ENCODE measurements at regions not wholly inside any gene's neighbourhood (a gene's known extent, or its start where the extent isn't known, plus 50 kb on each side); places are given as distances from the start of the nearest gene placed in this dataset.

DNA sequence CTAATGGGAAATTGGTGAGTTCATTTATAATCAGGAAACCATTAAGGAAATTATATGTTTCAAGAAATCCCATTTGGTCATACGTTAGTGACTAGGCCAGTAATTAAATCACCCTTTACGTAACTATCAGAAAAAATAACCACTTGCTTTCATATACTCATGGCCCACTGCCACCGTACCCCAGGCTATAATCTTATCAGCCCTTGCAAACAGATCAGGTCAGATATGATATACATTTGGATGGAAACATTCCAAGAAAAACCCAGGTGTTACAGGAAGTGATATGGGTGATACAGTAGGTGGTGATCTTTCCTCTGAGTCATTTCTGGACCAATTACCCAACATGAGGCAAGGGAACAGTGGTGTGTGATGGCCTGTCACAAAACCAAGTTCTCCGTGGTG is 481.0 kb upstream of the SEMA3A start:
- no peak for DNase-seq (ENCODE audit: low spot score)

DNA sequence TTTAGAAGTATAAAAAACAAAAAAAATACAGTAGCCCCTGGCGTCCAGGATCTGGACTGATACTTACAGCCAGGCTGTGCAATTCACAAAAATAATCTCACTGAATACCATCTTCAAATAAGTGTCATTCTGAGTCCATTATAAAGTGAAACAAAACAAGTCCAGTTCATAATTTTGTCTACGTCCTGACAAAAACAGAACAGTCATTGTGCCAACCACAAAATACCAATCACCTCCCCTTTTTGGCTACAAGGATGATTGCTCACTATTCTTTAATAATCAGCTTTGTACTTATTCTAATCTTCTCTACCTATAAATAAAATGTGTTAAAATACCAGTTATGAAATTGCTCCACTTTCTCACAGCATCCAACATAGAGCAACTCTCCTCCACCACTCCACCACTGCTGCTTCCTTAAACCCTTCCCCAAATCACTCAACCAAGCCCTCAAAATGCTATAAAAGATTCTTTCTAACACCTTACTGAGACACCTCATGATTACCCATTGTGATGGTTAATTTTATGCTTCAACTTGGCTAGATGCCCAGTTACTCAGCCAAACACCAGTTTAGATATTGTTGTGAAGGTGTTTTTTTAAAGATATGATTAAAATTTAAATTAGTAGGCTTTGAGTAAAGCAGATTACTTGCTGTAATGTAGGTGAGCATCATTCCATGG is 479.8 kb upstream of the SEMA3A start:
- DNase-seq (ENCODE audit: low spot score): no peak

DNA sequence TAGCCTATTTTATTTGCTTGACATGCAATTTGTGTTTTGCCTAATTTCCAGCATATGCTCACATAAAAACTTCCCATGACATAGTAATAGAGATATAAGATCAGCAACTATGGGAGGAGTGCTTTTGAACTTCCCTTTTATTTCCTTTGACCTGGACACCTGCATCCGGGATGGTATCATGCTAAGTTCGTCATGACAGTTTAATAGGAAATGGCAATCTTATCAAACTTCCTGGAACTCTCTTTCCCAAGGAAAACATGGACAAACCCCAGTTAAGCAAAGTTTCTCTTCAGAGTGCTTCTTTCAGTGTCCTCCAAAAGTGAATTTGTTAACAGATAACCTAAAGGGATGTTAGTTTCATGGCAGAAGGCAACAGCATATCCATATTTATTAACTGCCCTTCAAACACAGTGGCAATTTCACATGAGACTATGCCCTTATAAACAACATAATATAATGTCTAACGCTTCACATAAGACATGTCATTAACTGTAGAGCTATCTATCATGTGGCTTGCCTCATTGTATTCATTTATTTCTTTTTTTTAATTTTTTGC is 474.7 kb upstream of the SEMA3A start:
- no peak for DNase-seq (ENCODE audit: low spot score)

GRCh38 chr7:84668116-84668515 is 473.5 kb upstream of the SEMA3A start:
- no peak for DNase-seq (ENCODE audit: low spot score)

GRCh38 chr7:84666651-84667050 is 472.1 kb upstream of the SEMA3A start:
- DNase-seq (ENCODE audit: low spot score): no peak

DNA sequence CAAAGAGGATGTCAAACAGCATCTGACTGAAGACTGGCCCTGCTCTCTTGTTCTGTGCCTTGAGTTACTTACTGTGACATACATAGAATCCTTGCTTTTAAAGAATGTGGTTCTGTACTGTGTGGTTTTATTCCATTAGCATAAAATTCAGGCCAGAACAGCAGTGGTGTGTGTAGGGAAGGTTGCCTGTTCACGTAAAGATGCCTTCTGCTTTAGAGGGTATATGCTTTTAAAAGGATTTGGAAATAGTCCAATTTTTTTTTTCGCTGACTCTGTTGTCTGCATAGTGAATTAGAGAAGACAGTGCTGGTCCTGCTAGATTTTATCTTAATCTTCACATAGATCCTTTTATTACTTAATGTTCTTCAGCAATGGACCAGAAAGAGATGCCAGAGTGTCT is 470.8 kb upstream of the SEMA3A start:
- DNase-seq (ENCODE audit: low spot score): no peak

GRCh38 chr7:84664626-84665025 is 470.0 kb upstream of the SEMA3A start:
- no peak for DNase-seq (ENCODE audit: low spot score)

- DNase-seq (ENCODE audit: low spot score): no peak
These were observed 468.6 kb upstream of the SEMA3A start for GRCh38 chr7:84663224-84663623.

- DNase-seq (ENCODE audit: low spot score): no peak
These were observed 463.7 kb upstream of the SEMA3A start for GRCh38 chr7:84658286-84658685.

- no peak for DNase-seq (ENCODE audit: low spot score)
These were observed 459.7 kb upstream of the SEMA3A start for GRCh38 chr7:84654273-84654672.

DNA sequence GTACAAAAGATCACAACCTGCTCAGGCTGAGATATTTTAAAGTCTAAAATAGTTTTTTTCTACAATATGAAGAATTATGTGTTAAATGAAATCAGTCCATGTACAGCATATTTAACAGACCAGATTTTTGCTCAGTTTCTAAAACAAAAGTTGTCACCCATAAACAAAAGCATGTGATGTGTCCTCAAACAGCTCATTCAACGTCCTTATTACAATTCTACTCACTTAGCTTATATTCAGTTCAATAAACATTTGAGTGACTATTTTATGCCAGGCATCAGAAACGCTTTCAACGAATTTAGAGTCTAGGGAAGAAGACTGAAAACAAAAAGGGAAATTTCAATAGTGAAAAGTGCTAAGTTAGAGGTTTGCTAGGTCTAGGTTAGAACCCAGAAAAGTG is 457.3 kb upstream of the SEMA3A start:
- no peak for DNase-seq (ENCODE audit: low spot score)

GRCh38 chr7:84647797-84648757 is 453.5 kb upstream of the SEMA3A start:
- no peak for DNase-seq (ENCODE audit: low spot score)

- DNase-seq (ENCODE audit: low spot score): no peak
These were observed 448.0 kb upstream of the SEMA3A start for GRCh38 chr7:84642611-84643010.

GRCh38 chr7:84640637-84641036 is 446.0 kb upstream of the SEMA3A start:
- no peak for DNase-seq (ENCODE audit: low spot score)

- no peak for DNase-seq (ENCODE audit: low spot score)
These were observed 443.7 kb upstream of the SEMA3A start for GRCh38 chr7:84638339-84638697.

DNA sequence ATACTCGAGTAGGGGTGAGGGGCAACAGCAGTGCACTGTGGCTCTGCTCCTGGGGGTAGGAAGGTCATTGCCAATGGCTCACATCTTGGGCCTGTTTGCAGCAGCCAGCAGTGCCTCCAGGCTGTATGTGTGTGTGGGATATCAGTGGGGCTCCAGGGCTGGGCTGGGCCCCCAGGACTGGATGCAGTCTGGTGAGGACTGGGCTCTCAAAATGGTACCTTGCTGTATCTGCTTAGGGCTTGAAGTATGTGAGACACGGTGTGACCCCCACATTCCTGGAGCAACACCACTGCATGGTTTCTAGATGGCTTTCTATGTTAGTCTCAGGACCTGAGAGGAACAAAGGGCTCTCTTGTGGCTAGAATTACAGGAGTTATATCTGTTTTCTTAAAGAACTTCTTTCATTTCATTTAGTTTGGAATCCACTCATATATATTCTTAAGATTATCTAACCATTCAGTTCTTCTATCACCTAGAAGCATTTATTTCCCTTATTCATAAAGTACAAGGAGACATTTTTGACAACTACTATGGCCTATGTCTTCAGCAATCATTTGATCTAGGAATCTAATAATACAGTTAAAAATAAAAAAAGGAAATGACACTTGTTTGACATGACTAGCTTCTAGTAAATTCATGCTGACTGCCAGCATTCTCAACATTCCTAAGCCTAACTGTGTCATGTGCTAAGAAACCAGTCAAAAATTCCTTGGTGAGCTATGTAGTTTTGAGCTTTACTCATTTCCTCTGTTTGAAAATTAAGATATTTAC is 443.2 kb upstream of the SEMA3A start:
- no peak for DNase-seq (ENCODE audit: low spot score)

DNA sequence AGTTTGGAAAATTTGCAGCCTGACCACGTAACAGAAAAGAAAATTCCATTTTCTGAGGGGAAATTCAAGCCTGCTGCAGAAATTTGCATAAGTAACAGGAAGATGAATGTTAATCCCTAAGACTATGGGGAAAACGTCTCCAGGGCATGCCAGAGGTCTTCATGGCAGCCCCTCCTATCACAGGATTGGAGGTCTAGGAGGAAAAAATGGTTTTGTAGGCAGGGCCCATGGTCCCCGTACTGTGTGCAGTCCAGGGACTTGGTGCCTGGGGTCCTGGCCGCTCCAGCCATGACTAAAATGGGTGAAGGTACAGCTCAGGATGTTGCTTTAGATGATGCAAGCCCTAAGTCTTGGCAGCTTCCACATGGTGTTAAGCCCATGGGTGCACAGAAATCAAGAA is 437.3 kb upstream of the SEMA3A start:
- no peak for DNase-seq (ENCODE audit: low spot score)

GRCh38 chr7:84629640-84630318 is 435.2 kb upstream of the SEMA3A start:
- DNase-seq (ENCODE audit: low spot score): no peak

DNA sequence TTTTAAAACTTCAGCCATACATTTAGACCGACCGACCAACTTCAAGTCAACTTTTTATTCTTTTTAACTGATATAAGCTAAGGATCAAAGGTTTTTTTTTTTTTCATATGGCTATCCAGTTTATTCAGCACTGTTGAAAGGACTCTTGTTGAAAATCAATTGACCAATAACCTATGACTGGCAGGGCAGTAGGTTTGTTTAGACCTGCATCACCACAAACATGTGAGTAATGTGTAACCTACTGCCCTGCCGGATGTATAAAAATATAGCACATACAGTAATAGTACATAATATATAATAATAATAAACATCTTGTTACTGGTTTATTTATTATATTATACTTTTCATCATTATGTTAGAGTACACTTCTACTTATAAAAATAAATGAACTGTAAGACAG is 434.6 kb upstream of the SEMA3A start:
- DNase-seq (ENCODE audit: low spot score): no peak

DNA sequence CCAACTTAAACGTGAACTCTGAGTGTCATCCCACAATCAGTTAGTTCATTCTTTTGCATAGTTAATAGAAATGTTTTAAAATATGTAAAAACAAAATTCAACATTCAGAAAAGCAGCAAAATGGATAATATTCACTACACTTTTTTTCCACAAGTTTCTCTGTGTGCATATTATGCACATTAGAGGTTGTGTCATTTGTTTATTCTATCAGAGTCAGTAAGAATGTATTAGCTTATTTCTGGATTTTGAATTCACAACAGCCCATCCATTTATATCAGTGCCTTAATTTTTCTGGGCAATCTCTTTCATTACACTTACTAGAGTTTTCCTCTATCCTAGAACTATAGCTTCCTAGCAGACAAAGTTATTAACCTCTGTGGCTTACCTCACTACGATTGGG is 432.7 kb upstream of the SEMA3A start:
- DNase-seq (ENCODE audit: low spot score): no peak

- no peak for DNase-seq (ENCODE audit: low spot score)
These were observed 430.3 kb upstream of the SEMA3A start for GRCh38 chr7:84624927-84625326.

DNA sequence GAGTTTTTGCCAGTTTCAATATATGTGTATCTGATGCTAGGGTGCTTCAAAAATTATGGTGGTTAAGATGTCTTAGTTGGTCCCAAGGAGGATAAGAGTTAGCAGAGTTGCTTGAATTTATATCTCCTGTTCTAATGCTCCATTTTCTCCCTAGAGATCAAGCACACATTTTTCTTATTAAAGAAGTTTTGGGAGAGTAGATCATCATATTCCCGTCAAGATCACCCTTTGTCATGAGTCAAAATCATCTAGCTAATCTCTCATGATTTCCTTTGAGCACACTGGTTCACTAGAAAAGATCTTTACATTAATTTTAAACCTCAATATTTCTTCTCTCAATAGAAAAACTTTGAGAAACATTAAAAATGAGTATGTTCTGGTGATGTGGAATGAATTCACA is 429.9 kb upstream of the SEMA3A start:
- no peak for DNase-seq (ENCODE audit: low spot score)
